NCI-H146 treated with DMSO at 0.1 percent for 48 hours (cell line): ENCODE measurements at regions not wholly inside any gene's neighbourhood (a gene's known extent, or its start where the extent isn't known, plus 50 kb on each side); places are given as distances from the start of the nearest gene placed in this dataset.
"Not testable (repeated sequence)": the region's sequence is repeated elsewhere in the genome, so short reads cannot be mapped to it uniquely, and the experiment has no call there.

Experiments
- DNase-seq: peaks from one replicate; lab custom pipeline; 2025; ENCODE audit not compliant: unreplicated experiment; lab: John Stamatoyannopoulos, UW

GRCh38 chr6:80789912-80790570, 683.6 kb downstream of the BCKDHB start:
- no peak for DNase-seq

DNA sequence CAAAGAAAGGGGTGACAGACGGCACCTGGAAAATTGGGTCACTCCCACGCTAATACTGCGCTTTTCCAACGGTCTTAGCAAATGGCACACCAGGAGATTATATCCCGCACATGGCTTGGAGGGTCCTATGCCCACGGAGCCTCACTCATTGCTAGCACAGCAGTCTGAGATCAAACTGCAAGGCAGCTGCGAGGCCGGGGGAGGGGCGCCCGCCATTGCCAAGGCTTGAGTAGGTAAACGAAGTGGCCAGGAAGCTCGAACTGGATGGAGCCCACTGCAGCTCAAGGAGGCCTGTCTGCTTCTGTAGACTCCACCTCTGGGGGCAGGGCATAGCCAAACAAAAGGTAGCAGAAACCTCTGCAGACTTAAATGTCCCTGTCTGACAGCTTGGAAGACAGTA, 676.8 kb downstream of the BCKDHB start:
- DNase-seq, result not testable (repeated sequence)

DNA sequence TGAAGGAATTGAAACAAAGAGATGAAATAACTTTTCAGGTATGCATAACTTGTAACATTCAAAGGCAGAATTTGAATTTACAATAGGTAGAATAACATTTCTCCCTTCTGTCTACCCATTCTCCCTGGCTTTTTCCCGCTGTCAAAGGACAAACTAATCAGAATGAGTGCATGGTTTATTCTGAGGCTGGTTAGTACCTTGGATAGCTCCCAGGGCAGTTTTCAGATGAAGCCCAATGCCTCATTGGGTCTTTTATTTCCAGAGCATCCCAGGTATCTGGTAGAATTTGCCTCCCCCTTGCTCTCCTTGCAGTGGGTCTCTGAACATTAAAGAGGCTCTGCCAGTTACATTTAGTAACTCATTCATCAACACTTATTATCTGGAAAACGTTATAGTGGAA, 665.5 kb downstream of the BCKDHB start:
- DNase-seq, result no peak

- DNase-seq, result no peak
Measured at GRCh38 chr6:80769106-80769505, 662.6 kb downstream of the BCKDHB start.

DNA sequence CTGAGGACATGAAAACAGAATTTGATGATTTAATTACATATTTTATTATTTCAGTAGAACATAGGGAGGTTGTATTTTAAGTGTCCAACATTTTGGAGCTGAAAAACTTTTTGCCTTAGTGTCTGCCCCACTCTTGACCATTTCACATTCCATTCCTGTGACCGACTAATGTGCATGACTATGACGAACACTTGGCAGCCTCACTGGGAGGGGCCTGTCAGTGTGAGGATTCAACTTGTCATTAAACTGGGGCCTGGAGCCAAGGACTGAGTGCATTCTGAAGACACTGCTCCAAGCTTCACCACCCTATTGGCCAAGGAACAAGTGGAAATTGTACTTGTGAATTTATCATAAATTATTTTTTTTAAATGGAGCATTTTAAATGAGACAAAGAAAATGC, 661.3 kb downstream of the BCKDHB start:
- no peak for DNase-seq

DNA sequence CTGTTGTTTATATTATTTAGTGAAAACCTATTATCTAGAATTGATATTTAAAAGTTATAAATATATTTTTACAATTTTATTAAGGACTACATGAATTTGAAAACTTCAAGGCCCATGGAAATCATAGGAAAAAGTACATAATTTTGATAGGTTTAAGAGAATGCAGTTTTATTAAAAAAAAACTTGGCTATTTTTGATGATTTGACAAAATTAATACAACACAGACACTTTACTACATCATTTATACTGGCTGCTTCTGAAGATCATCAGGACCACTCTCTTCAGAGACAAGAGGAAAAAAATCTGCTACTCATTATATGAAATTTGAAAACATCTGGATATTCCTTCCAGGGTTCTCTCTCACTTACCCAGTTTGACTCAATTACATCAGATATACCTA, 637.7 kb downstream of the BCKDHB start:
- DNase-seq, result no peak

DNA sequence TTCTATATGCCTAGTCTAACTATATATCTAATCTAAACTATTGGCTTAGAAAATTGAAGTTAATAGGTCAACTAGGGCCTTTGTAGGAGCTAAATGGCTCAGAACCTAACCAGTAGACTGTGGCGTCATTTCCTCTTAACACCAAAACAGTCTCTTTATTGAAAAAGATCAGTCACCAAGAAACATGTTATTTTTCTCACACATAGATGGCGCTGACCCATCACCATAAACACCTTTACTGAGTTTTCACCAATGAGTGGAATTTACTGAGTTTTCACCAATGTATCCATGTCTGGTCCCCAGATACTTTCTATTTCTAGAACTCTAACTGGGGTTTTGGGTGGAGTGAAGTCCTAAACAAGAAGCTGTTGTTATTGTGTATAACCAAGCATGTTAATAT, 636.0 kb downstream of the BCKDHB start:
- no peak for DNase-seq

- DNase-seq, result no peak
Measured at GRCh38 chr6:80733641-80734040, 627.2 kb downstream of the BCKDHB start.

DNA sequence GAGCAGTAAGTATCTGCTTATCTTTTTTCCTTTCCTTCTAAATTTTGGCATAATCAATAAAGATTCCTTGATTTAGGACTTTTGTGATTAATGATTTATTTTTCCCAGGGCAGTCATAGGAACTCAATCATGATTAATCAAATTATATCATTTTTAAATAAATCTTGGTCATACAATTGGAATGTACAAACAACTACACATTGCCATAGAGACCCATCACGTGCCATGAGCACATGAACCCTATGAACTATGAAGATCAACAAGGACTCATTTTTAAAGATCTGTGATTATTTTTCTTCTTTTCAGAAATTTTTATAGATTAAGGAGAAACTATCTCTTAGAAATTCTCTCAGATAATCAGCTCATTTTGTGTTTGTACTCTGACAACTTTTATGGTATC, 622.4 kb downstream of the BCKDHB start:
- no peak for DNase-seq

DNA sequence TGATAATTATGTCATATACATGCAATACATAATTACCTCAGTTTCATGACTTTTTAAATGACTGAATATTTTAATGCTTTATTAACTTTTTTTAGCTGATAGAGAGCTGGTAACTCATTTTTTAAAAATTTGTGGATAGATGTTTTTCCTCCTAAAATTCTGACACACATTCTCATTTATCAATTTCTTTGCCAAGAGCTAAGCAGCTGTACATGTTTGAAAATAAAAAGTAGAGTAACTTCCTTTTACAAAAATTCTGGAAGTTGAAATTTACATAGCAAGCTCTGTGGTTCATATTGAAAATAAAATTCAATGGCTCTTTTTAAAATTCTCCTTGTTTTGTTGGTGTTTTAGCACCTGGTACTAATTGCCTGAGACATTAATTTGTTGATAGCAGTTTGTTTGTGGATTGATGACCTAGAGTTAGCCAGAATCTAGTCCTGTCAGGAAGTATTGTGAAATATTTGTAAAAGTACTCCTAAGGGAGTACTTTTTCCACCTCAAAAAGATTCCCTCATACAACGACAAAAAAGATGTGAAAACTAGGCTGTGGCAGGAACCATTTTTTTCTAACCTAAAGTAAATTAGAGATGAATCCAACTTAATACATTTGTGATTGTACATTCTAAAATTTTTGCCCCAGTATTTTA, 621.8 kb downstream of the BCKDHB start:
- DNase-seq, result no peak

- no peak for DNase-seq
Measured at GRCh38 chr6:80725156-80725930, 618.9 kb downstream of the BCKDHB start.

GRCh38 chr6:80720824-80721223, 614.4 kb downstream of the BCKDHB start:
- no peak for DNase-seq

GRCh38 chr6:80714513-80714912, 608.0 kb downstream of the BCKDHB start:
- DNase-seq, result no peak

GRCh38 chr6:80698459-80698858, 592.0 kb downstream of the BCKDHB start:
- no peak for DNase-seq

DNA sequence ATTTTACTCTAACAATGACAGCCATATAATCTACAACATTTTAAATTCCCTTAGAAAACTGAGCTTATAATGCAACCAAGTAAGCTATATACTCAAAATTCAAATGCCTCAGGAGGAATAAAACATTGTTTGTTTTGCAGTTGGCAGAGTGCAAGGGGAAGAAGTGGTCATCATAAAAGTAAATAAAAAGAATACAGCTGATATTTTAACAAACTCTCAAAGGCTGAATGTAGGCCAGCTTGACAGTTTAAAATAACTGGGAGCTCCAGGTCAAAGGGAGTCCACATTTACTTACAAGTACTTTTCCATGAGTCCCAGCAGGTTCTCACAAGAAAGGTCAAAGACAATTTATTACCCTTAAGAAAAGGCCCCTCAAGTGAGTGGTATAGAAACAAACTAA, 589.8 kb downstream of the BCKDHB start:
- no peak for DNase-seq

GRCh38 chr6:80690551-80691131, 584.2 kb downstream of the BCKDHB start:
- no peak for DNase-seq

- no peak for DNase-seq
Measured at GRCh38 chr6:80689716-80690395, 583.4 kb downstream of the BCKDHB start.

DNA sequence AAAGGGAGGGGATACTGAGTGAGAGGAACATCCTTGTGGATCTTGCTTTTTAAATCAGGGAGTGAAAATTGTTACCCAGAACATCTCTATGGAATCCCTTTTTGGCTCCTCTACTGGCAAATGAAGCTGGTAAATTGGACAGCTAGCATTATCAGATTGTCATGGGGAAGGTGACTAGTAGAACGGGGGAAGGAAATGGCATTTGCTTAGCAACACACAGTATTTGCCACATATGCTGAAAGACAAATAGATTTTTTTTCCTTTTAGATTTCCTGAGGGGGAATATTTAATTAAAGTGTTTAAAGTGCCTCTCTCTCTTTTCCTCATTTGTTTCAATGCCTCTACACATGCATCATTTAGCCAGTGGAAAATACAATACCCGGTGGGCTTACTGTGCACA, 573.5 kb downstream of the BCKDHB start:
- DNase-seq, result no peak

- DNase-seq, result no peak
Measured at GRCh38 chr6:80676386-80676785, 569.9 kb downstream of the BCKDHB start.

DNA sequence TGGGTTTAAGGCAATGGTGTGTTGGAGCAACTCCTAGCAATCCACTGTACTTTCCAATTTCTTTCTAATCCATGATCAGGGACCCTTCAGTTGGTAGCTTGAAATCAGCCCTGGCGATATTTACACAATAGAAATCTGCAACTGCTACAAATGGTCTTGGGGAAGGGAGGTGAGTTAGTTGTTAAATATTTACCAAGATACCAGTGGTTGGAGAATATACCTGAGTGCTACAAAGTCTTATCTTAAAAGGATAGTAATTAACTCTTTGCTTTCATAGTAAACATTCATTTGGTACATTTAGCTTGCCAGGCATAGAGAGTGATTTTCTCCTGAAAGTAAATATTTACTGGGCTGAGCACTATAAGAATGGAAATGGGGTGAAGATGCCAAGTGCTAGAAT, 568.2 kb downstream of the BCKDHB start:
- no peak for DNase-seq

DNA sequence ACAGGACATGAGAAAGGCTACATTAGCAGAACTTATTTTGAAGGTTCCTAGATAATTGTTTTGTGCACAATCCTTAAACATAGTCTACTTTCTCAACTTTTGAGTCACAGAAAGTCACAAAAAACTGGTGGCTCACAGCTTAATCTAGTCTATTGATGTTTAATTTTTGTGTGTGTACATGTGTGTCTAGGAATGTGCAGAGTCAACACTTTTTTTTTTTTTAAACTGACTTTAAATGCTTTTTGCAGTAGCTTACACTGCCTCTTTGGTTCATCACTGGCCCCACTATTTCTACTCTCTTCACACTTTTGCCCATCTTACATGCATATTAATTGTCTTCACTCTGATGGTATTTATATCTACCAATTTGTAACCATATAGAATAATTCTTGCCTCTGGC, 566.9 kb downstream of the BCKDHB start:
- no peak for DNase-seq
